ENCODE measurements at regions not wholly inside any gene's neighbourhood (a gene's known extent, or its start where the extent isn't known, plus 50 kb on each side); places are given as distances from the start of the nearest gene placed in this dataset.

GRCh38 chr3:55124371-55124770 is 196.5 kb upstream of the LRTM1 start:
- POLR2A ChIA-PET: no interaction called here
- no TSS peak for BruUV-seq (replicated peaks)
- H3K4me1 Mint-ChIP-seq (ENCODE audit: low read depth, unreplicated experiment): no peaks in the 10 kb centered on the region

More at GRCh38 chr3:55124371-55124770, 196.5 kb upstream of the LRTM1 start:
- no peak overlapping the region for H3K4me3 Mint-ChIP-seq (ENCODE audit: unreplicated experiment)
- no peaks in the 10 kb centered on the region for H3K9me3 Mint-ChIP-seq (ENCODE audit: unreplicated experiment)
- Histone ChIP-seq H3K4me3 (ENCODE audit: low read depth, low read length) (no peak overlapping the region), H3K27me3 (replicated peaks; ENCODE audit: control insufficient read depth, insufficient read depth, low read length) (no peaks in the 10 kb centered on the region), H3K4me1 (no peaks in the 10 kb centered on the region), H3K9me3 (no peaks in the 10 kb centered on the region), H3K36me3 (ENCODE audit: control insufficient read depth, insufficient read depth, low read length) (no peaks in the 10 kb centered on the region)
- H3K27me3 Mint-ChIP-seq (ENCODE audit: insufficient read depth, unreplicated experiment): peaks cover 20% of the 10 kb centered on the region
- no peak overlapping the region for H3K27ac Mint-ChIP-seq (ENCODE audit: unreplicated experiment)
- CTCF ChIA-PET: no interaction called here
- no peak for DNase-seq
- no peaks in the 10 kb centered on the region for H3K36me3 Mint-ChIP-seq (ENCODE audit: insufficient read depth, unreplicated experiment)
- intact Hi-C loops (cut with micrococcal nuclease; ENCODE audit: unreplicated experiment): no loop called here
- TF ChIP-seq CTCF (IDR thresholded peaks at IDR 0.05; ENCODE audit: insufficient read depth in 1 of 2, low read depth in 1 of 2, low read length in 1 of 2, severe bottlenecking in 1 of 2, unreplicated experiment in 1 of 2): no peak

All from Caco-2 (cell line).